ENCODE measurements at regions not wholly inside any gene's neighbourhood (a gene's known extent, or its start where the extent isn't known, plus 50 kb on each side); places are given as distances from the start of the nearest gene placed in this dataset.
"Not testable (repeated sequence)": the region's sequence is repeated elsewhere in the genome, so short reads cannot be mapped to it uniquely, and the experiment has no call there.

GRCh38 chr10:2410049-2410448 lies 657.3 kb upstream of the PFKP start:
- DNase-seq = no peak

- DNase-seq = no peak
Measured at GRCh38 chr10:2401459-2401858, 664.1 kb upstream of the ADARB2 start.

- no peak for DNase-seq
Measured at GRCh38 chr10:2399482-2399881, 662.2 kb upstream of the ADARB2 start.

GRCh38 chr10:2392145-2392812 lies 655.0 kb upstream of the ADARB2 start:
- DNase-seq = no peak

GRCh38 chr10:2387672-2388071 lies 650.3 kb upstream of the ADARB2 start:
- no peak for DNase-seq

GRCh38 chr10:2387261-2387660 lies 649.9 kb upstream of the ADARB2 start:
- DNase-seq = no peak

GRCh38 chr10:2380218-2380617 lies 642.9 kb upstream of the ADARB2 start:
- no peak for DNase-seq

- DNase-seq = no peak
Measured at GRCh38 chr10:2367083-2367482, 629.8 kb upstream of the ADARB2 start.

GRCh38 chr10:2366264-2366931 lies 629.1 kb upstream of the ADARB2 start:
- no peak for DNase-seq

- no peak for DNase-seq
Measured at GRCh38 chr10:2362331-2362730, 625.0 kb upstream of the ADARB2 start.

- DNase-seq = no peak
Measured at GRCh38 chr10:2358586-2358985, 621.3 kb upstream of the ADARB2 start.

- DNase-seq = no peak
Measured at GRCh38 chr10:2356670-2357069, 619.3 kb upstream of the ADARB2 start.

GRCh38 chr10:2351566-2351965 lies 614.2 kb upstream of the ADARB2 start:
- no peak for DNase-seq

GRCh38 chr10:2342206-2342605 lies 604.9 kb upstream of the ADARB2 start:
- DNase-seq = no peak

GRCh38 chr10:2340831-2341647 lies 603.7 kb upstream of the ADARB2 start:
- no peak for DNase-seq

GRCh38 chr10:2335626-2336025 lies 598.3 kb upstream of the ADARB2 start:
- DNase-seq = no peak

- no peak for DNase-seq
Measured at GRCh38 chr10:2334575-2334974, 597.2 kb upstream of the ADARB2 start.

GRCh38 chr10:2329082-2329481 lies 591.8 kb upstream of the ADARB2 start:
- DNase-seq = no peak

- no peak for DNase-seq
Measured at GRCh38 chr10:2326411-2326810, 589.1 kb upstream of the ADARB2 start.

- DNase-seq = not testable (repeated sequence)
Measured at GRCh38 chr10:2315045-2315485, 577.7 kb upstream of the ADARB2 start.

GRCh38 chr10:2306081-2306480 lies 568.8 kb upstream of the ADARB2 start:
- no peak for DNase-seq

- no peak for DNase-seq
Measured at GRCh38 chr10:2303169-2303568, 565.8 kb upstream of the ADARB2 start.

- DNase-seq = no peak
Measured at GRCh38 chr10:2301227-2301626, 563.9 kb upstream of the ADARB2 start.

GRCh38 chr10:2300231-2300630 lies 562.9 kb upstream of the ADARB2 start:
- DNase-seq = no peak

Data from activated CD4-positive, CD25-positive, alpha-beta regulatory T cell (primary cell).